ENCODE measurements at regions not wholly inside any gene's neighbourhood (a gene's known extent, or its start where the extent isn't known, plus 50 kb on each side); places are given as distances from the start of the nearest gene placed in this dataset.

GRCh38 chr18:46360866-46361265, 256.7 kb downstream of the HAUS1 start:
- no TSS peak for BruUV-seq (replicated peaks)
- Histone ChIP-seq H3K9ac (ENCODE audit: low read length) (no peak overlapping the region), H3K4me3 (replicated peaks in 1 of 2; ENCODE audit: low read depth in 1 of 2, low read length in 2 of 2) (no peak overlapping the region), H3K9me3 (ENCODE audit: control insufficient read depth in 1 of 2, insufficient read depth in 1 of 2, low read depth in 1 of 2, low read length in 2 of 2) (no peaks in the 10 kb centered on the region), H3K36me3 (ENCODE audit: control insufficient read depth in 1 of 2, insufficient read depth in 2 of 2, low read length in 2 of 2) (no peaks in the 10 kb centered on the region), H3K4me2 (ENCODE audit: low read length) (no peak overlapping the region), H4K20me1 (ENCODE audit: insufficient read depth) (no peaks in the 10 kb centered on the region), H3K27me3 (ENCODE audit: insufficient read depth, low read length) (no peaks in the 10 kb centered on the region), H3K9me2 (ENCODE audit: insufficient read depth) (no peaks in the 10 kb centered on the region), H3K79me2 (ENCODE audit: insufficient read depth, low read length) (no peaks in the 10 kb centered on the region), H3K27ac (ENCODE audit: low read depth, low read length) (no peak overlapping the region), H3K4me1 (ENCODE audit: control insufficient read depth in 1 of 2, insufficient read depth in 2 of 2, low read length in 2 of 2) (no peaks in the 10 kb centered on the region), H2AFZ (ENCODE audit: low read depth, low read length, poor library complexity, severe bottlenecking) (no peak overlapping the region)
- ATAC-seq (no peak), DNase-seq (ENCODE audit: low read depth, low spot score) (no peak)
- ChIA-PET RAD21 (ENCODE audit: low non-redundant PET in 1 of 2, low total read pairs in 2 of 2, uncharacterized antibody in 2 of 2, unreplicated experiment in 2 of 2) (no interaction called here), CTCF (no interaction called here), POLR2A (no interaction called here)
- TF ChIP-seq FOSL1 (IDR thresholded peaks at IDR 0.05; ENCODE audit: low read depth) = no peak
- no peak for TF ChIP-seq SP1 (IDR thresholded peaks at IDR 0.05; ENCODE audit: low read depth)
- TF ChIP-seq TCF7L2 (IDR thresholded peaks at IDR 0.05; ENCODE audit: borderline replicate concordance, extremely low read depth, insufficient read depth, insufficient read length) = no peak
- intact Hi-C loops (cut with micrococcal nuclease) = no loop called here

- Histone ChIP-seq H3K4me3 (replicated peaks in 1 of 2; ENCODE audit: low read depth in 1 of 2, low read length in 2 of 2) (no peak overlapping the region), H3K27me3 (ENCODE audit: insufficient read depth, low read length) (no peaks in the 10 kb centered on the region), H3K27ac (ENCODE audit: low read depth, low read length) (no peak overlapping the region), H3K4me2 (ENCODE audit: low read length) (no peak overlapping the region), H3K9me3 (ENCODE audit: control insufficient read depth in 1 of 2, insufficient read depth in 1 of 2, low read depth in 1 of 2, low read length in 2 of 2) (no peaks in the 10 kb centered on the region), H4K20me1 (ENCODE audit: insufficient read depth) (no peaks in the 10 kb centered on the region), H3K79me2 (ENCODE audit: insufficient read depth, low read length) (no peaks in the 10 kb centered on the region), H2AFZ (ENCODE audit: low read depth, low read length, poor library complexity, severe bottlenecking) (no peak overlapping the region), H3K9me2 (ENCODE audit: insufficient read depth) (no peaks in the 10 kb centered on the region), H3K4me1 (ENCODE audit: control insufficient read depth in 1 of 2, insufficient read depth in 2 of 2, low read length in 2 of 2) (no peaks in the 10 kb centered on the region), H3K36me3 (ENCODE audit: control insufficient read depth in 1 of 2, insufficient read depth in 2 of 2, low read length in 2 of 2) (no peaks in the 10 kb centered on the region), H3K9ac (ENCODE audit: low read length) (no peak overlapping the region)
- POLR2A ChIA-PET = no interaction called here
- BruUV-seq (replicated peaks) = no TSS peak
- TF ChIP-seq CEBPB (IDR thresholded peaks at IDR 0.05; ENCODE audit: low read depth) = no peak
- CTCF ChIA-PET = no interaction called here
- RAD21 ChIA-PET (ENCODE audit: low non-redundant PET in 1 of 2, low total read pairs in 2 of 2, uncharacterized antibody in 2 of 2, unreplicated experiment in 2 of 2) = no interaction called here
- no peak for DNase-seq (ENCODE audit: low read depth, low spot score)
- intact Hi-C loops (cut with micrococcal nuclease) = no loop called here
- no peak for ATAC-seq
These were observed 258.3 kb downstream of the HAUS1 start for GRCh38 chr18:46362533-46362932.

- RAD21 ChIA-PET (ENCODE audit: low non-redundant PET in 1 of 2, low total read pairs in 2 of 2, uncharacterized antibody in 2 of 2, unreplicated experiment in 2 of 2) = no interaction called here
- no peaks in the 10 kb centered on the region for H3K4me1 ChIP-seq (ENCODE audit: control insufficient read depth in 1 of 2, insufficient read depth in 2 of 2, low read length in 2 of 2)
- no peak overlapping the region for H2AFZ ChIP-seq (ENCODE audit: low read depth, low read length, poor library complexity, severe bottlenecking)
- no peak overlapping the region for H3K27ac ChIP-seq (ENCODE audit: low read depth, low read length)
- H3K4me2 ChIP-seq (ENCODE audit: low read length) = no peak overlapping the region
- no peaks in the 10 kb centered on the region for H3K9me3 ChIP-seq (ENCODE audit: control insufficient read depth in 1 of 2, insufficient read depth in 1 of 2, low read depth in 1 of 2, low read length in 2 of 2)
- H4K20me1 ChIP-seq (ENCODE audit: insufficient read depth) = no peaks in the 10 kb centered on the region
- no peak for ATAC-seq
- intact Hi-C loops (cut with micrococcal nuclease) = no loop called here
- H3K27me3 ChIP-seq (ENCODE audit: insufficient read depth, low read length) = no peaks in the 10 kb centered on the region
- POLR2A ChIA-PET = no interaction called here
- no peak for DNase-seq (ENCODE audit: low read depth, low spot score)
- H3K9me2 ChIP-seq (ENCODE audit: insufficient read depth) = no peaks in the 10 kb centered on the region
- no peaks in the 10 kb centered on the region for H3K36me3 ChIP-seq (ENCODE audit: control insufficient read depth in 1 of 2, insufficient read depth in 2 of 2, low read length in 2 of 2)
- H3K4me3 ChIP-seq (replicated peaks in 1 of 2; ENCODE audit: low read depth in 1 of 2, low read length in 2 of 2) = no peak overlapping the region
- H3K79me2 ChIP-seq (ENCODE audit: insufficient read depth, low read length) = no peaks in the 10 kb centered on the region
- no peak overlapping the region for H3K9ac ChIP-seq (ENCODE audit: low read length)
- CTCF ChIA-PET = no interaction called here
- no TSS peak for BruUV-seq (replicated peaks)
- TF ChIP-seq RAD21 (IDR thresholded peaks at IDR 0.05; ENCODE audit: low read depth) (no peak), YY1 (IDR thresholded peaks at IDR 0.05; ENCODE audit: extremely low read depth, insufficient replicate concordance, low read depth, low read length) (no peak), FOSL1 (IDR thresholded peaks at IDR 0.05; ENCODE audit: low read depth) (no peak), POLR2AphosphoS5 (IDR thresholded peaks at IDR 0.05; ENCODE audit: low read depth, low read length) (no peak), CTCF (IDR thresholded peaks at IDR 0.05 in 2 of 3, conservative IDR thresholded peaks at IDR 0.05 in 1 of 3; ENCODE audit: borderline replicate concordance in 1 of 3, insufficient read depth in 1 of 3, low read depth in 2 of 3, low read length in 2 of 3) (no peak), ZBTB33 (IDR thresholded peaks at IDR 0.05; ENCODE audit: extremely low read depth, insufficient replicate concordance, low read length) (no peak), SRF (IDR thresholded peaks at IDR 0.05; ENCODE audit: low read depth) (no peak), EZH2 (IDR thresholded peaks at IDR 0.05) (no peak)
These were observed 259.9 kb downstream of the HAUS1 start for GRCh38 chr18:46364048-46364447.

Data from HCT116 (cell line).